GM12873 (cell line): ENCODE measurements at regions not wholly inside any gene's neighbourhood (a gene's known extent, or its start where the extent isn't known, plus 50 kb on each side); places are given as distances from the start of the nearest gene placed in this dataset.

Source experiments
- TF ChIP-seq, protein P1 (sequence below): IDR thresholded peaks from 2 replicates; pipeline ENCODE4 v1.5.1; 2012; ENCODE audit warnings: low read depth, mild to moderate bottlenecking, moderate library complexity, low read length, control low read depth; ENCODE audit not compliant: insufficient read depth; ENCODE audit errors: missing control alignments

DNA sequence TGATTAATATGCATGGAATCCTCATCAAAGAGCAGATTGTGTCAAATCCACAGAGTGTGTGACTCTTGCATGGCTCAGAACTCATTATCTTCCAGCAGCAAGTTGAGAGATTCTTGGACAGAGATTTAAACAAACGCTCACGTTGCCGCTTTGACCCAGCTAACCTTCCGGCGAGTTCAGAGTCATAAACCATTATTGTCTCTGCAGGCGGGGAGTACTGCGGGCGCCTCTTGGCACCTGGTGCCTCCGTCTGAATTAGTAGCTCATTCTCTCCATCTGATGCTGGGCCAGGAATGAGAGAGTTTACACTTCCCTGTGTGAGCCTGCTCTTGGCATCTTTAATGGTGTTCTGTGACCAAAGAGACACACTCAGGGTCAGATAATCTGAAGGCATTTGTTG lies 138.6 kb upstream of the WSCD1 start:
- TF ChIP-seq, protein P1, sequence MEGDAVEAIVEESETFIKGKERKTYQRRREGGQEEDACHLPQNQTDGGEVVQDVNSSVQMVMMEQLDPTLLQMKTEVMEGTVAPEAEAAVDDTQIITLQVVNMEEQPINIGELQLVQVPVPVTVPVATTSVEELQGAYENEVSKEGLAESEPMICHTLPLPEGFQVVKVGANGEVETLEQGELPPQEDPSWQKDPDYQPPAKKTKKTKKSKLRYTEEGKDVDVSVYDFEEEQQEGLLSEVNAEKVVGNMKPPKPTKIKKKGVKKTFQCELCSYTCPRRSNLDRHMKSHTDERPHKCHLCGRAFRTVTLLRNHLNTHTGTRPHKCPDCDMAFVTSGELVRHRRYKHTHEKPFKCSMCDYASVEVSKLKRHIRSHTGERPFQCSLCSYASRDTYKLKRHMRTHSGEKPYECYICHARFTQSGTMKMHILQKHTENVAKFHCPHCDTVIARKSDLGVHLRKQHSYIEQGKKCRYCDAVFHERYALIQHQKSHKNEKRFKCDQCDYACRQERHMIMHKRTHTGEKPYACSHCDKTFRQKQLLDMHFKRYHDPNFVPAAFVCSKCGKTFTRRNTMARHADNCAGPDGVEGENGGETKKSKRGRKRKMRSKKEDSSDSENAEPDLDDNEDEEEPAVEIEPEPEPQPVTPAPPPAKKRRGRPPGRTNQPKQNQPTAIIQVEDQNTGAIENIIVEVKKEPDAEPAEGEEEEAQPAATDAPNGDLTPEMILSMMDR: no peak

DNA sequence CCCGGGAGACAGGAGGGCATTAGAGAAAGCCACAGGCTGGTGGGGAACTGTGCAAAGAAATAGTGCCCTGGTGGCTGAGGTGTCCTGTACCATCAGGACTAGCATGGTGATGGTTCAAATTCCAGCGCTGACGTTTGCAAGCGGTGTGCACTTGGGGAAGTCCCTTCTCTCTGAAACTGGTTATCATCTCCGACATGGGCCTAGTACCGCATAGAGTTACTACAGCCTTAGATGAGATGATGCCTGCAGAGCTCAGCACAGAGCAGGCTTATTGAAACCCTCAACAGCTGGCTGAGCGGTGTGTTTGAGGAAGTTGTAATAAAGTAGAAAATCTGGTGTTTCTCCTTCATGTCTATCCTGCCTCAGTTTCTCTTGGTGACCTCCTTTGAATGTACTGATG lies 136.7 kb upstream of the WSCD1 start:
- TF ChIP-seq, protein P1: no peak

DNA sequence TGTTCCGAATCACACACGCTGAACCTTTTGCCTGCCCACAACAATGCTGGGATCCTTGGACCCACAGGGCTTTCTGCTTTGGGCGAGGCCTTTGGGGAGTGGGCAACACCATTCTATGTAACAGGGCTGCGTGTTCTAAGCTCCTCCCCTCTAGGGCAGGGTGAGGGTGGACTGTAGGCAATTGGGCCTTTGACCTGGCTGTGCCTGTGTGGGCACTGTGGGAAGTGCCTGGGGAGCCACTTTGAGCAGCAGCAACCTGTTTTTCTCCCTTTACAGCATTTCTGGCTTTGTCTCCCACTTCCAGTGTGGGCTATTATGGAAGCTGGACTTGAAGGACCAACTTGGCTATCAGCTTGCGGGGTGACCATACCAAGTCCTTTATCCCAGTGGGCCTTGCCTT lies 128.9 kb upstream of the WSCD1 start:
- TF ChIP-seq, protein P1: no peak

DNA sequence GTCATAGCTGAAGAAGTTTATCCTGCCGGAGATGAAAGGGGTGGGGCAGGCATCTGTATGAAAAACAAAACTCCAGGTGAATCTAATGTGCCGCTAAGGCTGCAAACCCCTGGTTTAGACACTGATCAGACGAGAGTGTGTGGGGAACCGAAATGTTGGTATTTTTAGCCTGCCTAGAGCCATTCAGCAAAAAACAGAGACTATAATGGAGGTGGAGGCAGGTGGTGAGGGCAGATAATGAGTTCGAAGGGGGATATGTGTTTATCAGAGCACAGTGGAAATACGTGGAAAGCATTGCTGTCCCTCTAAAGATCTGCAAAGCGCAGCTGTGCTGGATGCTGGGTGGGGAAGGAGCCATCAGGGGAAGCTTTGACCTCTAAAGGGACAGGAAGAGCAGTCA lies 127.5 kb upstream of the WSCD1 start:
- TF ChIP-seq, protein P1: no peak

DNA sequence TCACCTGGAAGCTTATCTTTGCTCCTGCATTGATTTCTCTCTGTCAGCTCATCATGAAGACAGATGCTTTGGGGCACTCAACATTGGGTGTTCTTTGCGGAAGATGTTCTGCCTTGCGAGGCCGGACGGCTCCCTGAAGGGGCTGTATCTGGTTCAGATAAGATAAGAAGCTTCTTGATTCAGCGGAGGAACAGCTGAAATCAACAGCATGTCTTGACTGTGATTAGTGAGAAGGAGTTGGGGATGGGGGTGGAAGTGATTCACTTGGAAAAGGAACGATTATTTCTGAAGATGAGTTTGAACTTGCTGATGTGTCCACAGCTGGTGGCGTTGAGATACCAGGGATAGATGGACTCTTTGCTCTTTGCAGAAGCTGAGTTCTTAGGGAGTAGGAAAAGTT lies 126.9 kb upstream of the WSCD1 start:
- TF ChIP-seq, protein P1: no peak

DNA sequence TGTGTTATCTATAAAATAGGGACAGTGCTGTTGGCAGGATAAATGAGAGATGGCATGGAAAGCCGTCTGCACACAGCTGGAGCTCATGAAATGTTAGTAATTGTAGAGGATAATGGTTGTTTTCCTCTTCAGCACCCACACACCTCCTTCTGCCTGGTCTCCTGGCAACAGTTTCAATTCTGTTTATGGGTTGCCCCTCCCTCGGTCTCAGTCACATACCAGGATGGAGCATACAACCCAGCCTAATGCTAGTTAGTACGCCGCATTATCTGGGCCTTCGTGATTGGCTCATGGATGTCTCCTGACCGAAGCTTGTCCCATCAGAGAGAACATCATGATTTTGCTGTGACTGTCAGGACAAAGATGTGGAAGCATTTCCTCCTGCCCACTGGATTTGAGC lies 126.2 kb upstream of the WSCD1 start:
- TF ChIP-seq, protein P1: no peak

DNA sequence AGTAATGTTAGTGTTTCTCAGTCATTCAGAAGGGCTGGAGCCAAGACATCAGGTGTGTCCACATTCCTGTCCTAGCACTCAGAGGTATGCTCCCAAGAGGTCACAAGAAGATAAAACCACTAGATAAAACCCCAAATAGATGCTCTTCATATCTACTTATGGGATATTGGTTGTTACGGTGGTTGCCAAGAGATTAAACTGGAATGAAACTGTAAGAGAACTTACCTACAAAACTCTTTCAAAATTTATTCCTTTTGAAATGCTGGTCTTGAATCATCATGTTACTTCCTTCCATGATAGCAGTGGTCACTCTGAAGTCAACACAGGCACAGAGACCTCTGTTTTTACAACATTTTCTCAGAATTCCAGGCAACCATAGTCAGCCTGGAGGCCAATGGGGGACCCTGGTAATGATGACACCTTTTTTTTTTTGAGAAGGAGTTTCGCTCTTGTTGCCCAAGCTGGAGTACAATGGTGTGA lies 122.4 kb upstream of the WSCD1 start:
- TF ChIP-seq, protein P1: no peak

DNA sequence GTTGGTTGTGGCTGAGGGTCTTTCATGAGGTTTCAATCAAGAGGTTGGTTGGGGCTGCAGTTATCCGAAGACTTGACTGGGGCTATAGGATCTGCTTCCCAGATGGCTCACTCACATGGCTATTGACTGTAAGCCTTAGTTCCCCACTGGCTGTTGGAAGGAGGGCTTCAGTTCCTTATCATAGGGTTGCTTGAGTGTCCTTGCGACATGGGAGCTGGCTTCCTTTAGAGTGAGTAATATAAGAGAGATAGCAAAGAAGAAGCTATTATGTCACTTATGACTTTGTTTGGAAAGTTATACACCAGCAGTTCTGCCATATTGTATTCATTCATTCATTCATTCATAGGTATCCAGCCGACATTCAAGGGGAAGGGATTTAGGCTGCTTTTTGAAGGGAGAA lies 121.4 kb upstream of the WSCD1 start:
- TF ChIP-seq, protein P1: no peak
